ENCODE measurements at regions not wholly inside any gene's neighbourhood (a gene's known extent, or its start where the extent isn't known, plus 50 kb on each side); places are given as distances from the start of the nearest gene placed in this dataset.

- Histone ChIP-seq H3K36me3 (ENCODE audit: insufficient read depth, low read length) (no peaks in the 10 kb centered on the region), H3K4me1 (ENCODE audit: insufficient read depth, low read length) (no peaks in the 10 kb centered on the region), H3K9me3 (ENCODE audit: control insufficient read depth, insufficient read depth, low read length) (no peaks in the 10 kb centered on the region), H3K9ac (ENCODE audit: low read depth, low read length) (no peak overlapping the region)
These were observed 812.8 kb upstream of the API5 start for GRCh38 chr11:42498971-42499370.

GRCh38 chr11:42502151-42502550 is 809.6 kb upstream of the API5 start:
- Histone ChIP-seq H3K9me3 (ENCODE audit: control insufficient read depth, insufficient read depth, low read length) (no peaks in the 10 kb centered on the region; the same call in 1 of the 2 replicates), H3K9ac (ENCODE audit: low read depth, low read length) (no peak overlapping the region), H3K36me3 (ENCODE audit: insufficient read depth, low read length) (no peaks in the 10 kb centered on the region), H3K4me1 (ENCODE audit: insufficient read depth, low read length) (no peaks in the 10 kb centered on the region)

DNA sequence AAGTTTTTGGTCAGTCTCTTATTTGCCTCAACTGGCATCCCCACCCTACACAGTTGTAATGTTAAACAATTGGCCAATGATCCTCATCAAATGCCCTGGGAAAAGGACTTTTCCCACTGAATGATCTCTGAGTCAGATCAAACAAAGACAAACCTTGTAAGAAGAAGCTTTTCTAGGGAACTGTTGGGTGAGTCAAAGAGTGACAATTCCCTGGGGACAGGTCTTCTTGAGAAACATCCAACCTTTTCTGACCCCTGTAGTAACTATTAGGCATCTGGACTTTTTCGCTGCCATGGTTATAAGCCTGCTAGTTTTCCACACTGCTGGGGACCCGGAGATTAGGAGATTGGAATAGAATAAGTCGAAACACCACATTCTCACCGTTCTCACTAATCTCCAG is 789.8 kb upstream of the API5 start:
- Histone ChIP-seq H3K36me3 (ENCODE audit: insufficient read depth, low read length) (no peaks in the 10 kb centered on the region), H3K9me3 (ENCODE audit: control insufficient read depth, insufficient read depth, low read length) (no peaks in the 10 kb centered on the region), H3K4me1 (ENCODE audit: insufficient read depth, low read length) (peaks cover 2% of the 10 kb centered on the region; the same call in 1 of the 2 replicates), H3K9ac (ENCODE audit: low read depth, low read length) (no peak overlapping the region)

- Histone ChIP-seq H3K9ac (ENCODE audit: low read depth, low read length) (no peak overlapping the region; the same call in 1 of the 2 replicates), H3K36me3 (ENCODE audit: insufficient read depth, low read length) (no peaks in the 10 kb centered on the region), H3K9me3 (ENCODE audit: control insufficient read depth, insufficient read depth, low read length) (no peaks in the 10 kb centered on the region), H3K4me1 (ENCODE audit: insufficient read depth, low read length) (peaks cover 7% of the 10 kb centered on the region; the same call in 1 of the 2 replicates)
These were observed 787.1 kb upstream of the API5 start for GRCh38 chr11:42524534-42525227.

DNA sequence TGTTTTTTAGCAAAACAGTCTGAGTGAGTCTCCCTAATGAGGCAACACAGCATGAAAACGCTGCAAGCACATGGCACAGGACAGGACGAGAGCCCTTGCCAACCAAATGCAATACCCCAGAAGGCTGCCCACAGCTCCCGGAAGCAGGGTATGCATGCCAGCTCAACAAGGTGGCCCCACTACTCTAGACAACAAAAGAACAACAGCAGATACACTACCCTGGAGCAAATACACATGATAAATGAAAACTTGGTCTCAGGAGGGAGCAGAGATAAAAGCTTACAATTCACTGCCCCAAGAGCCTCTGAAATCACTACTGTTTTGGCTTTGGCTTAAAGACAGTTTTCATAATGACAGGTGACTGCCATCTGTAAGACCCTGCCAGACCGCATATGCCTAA is 785.4 kb upstream of the API5 start:
- Histone ChIP-seq H3K36me3 (ENCODE audit: insufficient read depth, low read length) (no peaks in the 10 kb centered on the region), H3K9me3 (ENCODE audit: control insufficient read depth, insufficient read depth, low read length) (no peaks in the 10 kb centered on the region), H3K4me1 (ENCODE audit: insufficient read depth, low read length) (peaks cover 7% of the 10 kb centered on the region; the same call in 1 of the 2 replicates), H3K9ac (ENCODE audit: low read depth, low read length) (no peak overlapping the region)

GRCh38 chr11:42528471-42528870 is 783.3 kb upstream of the API5 start:
- peaks cover 7% of the 10 kb centered on the region; the same call in 1 of the 2 replicates for H3K4me1 ChIP-seq (ENCODE audit: insufficient read depth, low read length)
- no peaks in the 10 kb centered on the region for H3K36me3 ChIP-seq (ENCODE audit: insufficient read depth, low read length)
- no peak overlapping the region for H3K9ac ChIP-seq (ENCODE audit: low read depth, low read length)
- H3K9me3 ChIP-seq (ENCODE audit: control insufficient read depth, insufficient read depth, low read length) = no peaks in the 10 kb centered on the region

DNA sequence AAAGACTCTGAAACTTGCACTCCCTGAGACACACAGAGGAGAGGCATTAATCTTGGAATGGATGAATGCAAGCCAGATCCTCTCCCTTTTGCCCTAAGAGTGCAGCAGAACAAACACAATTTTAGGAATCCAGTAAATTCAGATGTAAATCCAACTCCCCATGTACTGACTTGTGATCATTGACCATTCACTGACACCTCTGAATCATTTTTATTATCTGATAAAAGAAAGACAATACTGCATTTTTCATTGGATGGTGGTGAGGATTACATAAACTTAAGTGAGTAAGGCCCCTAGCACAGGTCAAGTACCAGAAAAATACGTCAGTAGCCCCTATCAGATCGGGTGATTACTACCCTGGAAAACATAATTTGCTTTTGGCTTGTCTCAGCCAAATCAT is 782.9 kb upstream of the API5 start:
- no peak overlapping the region for H3K9ac ChIP-seq (ENCODE audit: low read depth, low read length)
- H3K4me1 ChIP-seq (ENCODE audit: insufficient read depth, low read length) = peaks cover 7% of the 10 kb centered on the region; the same call in 1 of the 2 replicates
- no peaks in the 10 kb centered on the region for H3K9me3 ChIP-seq (ENCODE audit: control insufficient read depth, insufficient read depth, low read length)
- no peaks in the 10 kb centered on the region for H3K36me3 ChIP-seq (ENCODE audit: insufficient read depth, low read length)

DNA sequence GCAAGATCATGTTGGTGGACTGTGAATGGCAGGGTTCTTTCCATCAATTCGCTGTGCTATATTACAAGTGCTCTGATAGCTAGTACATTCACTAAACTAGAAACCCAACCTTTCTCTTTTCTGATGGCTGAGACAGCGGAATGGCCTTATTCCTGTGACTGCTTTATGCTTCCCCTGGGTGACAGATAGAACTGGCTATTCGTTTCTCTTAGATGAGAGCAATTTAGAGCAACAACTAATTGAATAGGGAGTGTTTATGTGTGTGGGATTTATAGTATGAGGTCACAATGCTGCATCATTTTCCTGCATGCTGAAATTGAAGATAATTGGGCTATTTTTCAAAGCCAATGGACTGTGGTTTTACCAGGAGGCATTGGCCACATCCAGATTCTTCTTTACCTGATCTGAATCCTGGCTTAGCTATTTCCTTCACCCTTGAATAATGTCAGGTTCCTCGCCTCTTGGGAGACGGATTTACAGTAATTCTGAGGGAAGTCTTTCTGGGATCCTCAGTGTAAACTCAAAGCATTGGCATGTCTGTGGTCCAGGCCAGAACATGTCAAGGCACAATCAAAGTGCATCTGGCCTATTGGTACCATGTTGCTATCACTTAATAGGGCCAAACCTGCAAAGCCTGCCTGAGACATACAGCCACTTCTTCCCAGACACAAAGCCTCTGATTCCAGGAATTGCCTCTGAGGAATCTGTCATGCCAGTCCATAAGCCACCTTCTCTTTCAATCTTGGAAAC is 775.0 kb upstream of the API5 start:
- Histone ChIP-seq H3K9me3 (ENCODE audit: control insufficient read depth, insufficient read depth, low read length) (no peaks in the 10 kb centered on the region), H3K36me3 (ENCODE audit: insufficient read depth, low read length) (no peaks in the 10 kb centered on the region), H3K9ac (ENCODE audit: low read depth, low read length) (no peak overlapping the region), H3K4me1 (ENCODE audit: insufficient read depth, low read length) (no peaks in the 10 kb centered on the region)

- H3K9ac ChIP-seq (ENCODE audit: low read depth, low read length) = no peak overlapping the region
- H3K4me1 ChIP-seq (ENCODE audit: insufficient read depth, low read length) = no peaks in the 10 kb centered on the region
- H3K9me3 ChIP-seq (ENCODE audit: control insufficient read depth, insufficient read depth, low read length) = no peaks in the 10 kb centered on the region
- no peaks in the 10 kb centered on the region for H3K36me3 ChIP-seq (ENCODE audit: insufficient read depth, low read length)
These were observed 769.5 kb upstream of the API5 start for GRCh38 chr11:42542336-42542735.

- Histone ChIP-seq H3K36me3 (ENCODE audit: insufficient read depth, low read length) (no peaks in the 10 kb centered on the region), H3K9ac (ENCODE audit: low read depth, low read length) (no peak overlapping the region), H3K4me1 (ENCODE audit: insufficient read depth, low read length) (no peaks in the 10 kb centered on the region), H3K9me3 (ENCODE audit: control insufficient read depth, insufficient read depth, low read length) (no peaks in the 10 kb centered on the region)
These were observed 767.9 kb upstream of the API5 start for GRCh38 chr11:42543844-42544419.

GRCh38 chr11:42544726-42545125 is 767.1 kb upstream of the API5 start:
- Histone ChIP-seq H3K9me3 (ENCODE audit: control insufficient read depth, insufficient read depth, low read length) (no peaks in the 10 kb centered on the region), H3K36me3 (ENCODE audit: insufficient read depth, low read length) (no peaks in the 10 kb centered on the region), H3K9ac (ENCODE audit: low read depth, low read length) (no peak overlapping the region), H3K4me1 (ENCODE audit: insufficient read depth, low read length) (no peaks in the 10 kb centered on the region)

GRCh38 chr11:42545954-42546353 is 765.8 kb upstream of the API5 start:
- Histone ChIP-seq H3K4me1 (ENCODE audit: insufficient read depth, low read length) (no peaks in the 10 kb centered on the region), H3K9me3 (ENCODE audit: control insufficient read depth, insufficient read depth, low read length) (no peaks in the 10 kb centered on the region), H3K9ac (ENCODE audit: low read depth, low read length) (no peak overlapping the region), H3K36me3 (ENCODE audit: insufficient read depth, low read length) (no peaks in the 10 kb centered on the region)

GRCh38 chr11:42552786-42553185 is 759.0 kb upstream of the API5 start:
- no peaks in the 10 kb centered on the region for H3K36me3 ChIP-seq (ENCODE audit: insufficient read depth, low read length)
- no peak overlapping the region for H3K9ac ChIP-seq (ENCODE audit: low read depth, low read length)
- H3K4me1 ChIP-seq (ENCODE audit: insufficient read depth, low read length) = no peaks in the 10 kb centered on the region
- H3K9me3 ChIP-seq (ENCODE audit: control insufficient read depth, insufficient read depth, low read length) = no peaks in the 10 kb centered on the region

DNA sequence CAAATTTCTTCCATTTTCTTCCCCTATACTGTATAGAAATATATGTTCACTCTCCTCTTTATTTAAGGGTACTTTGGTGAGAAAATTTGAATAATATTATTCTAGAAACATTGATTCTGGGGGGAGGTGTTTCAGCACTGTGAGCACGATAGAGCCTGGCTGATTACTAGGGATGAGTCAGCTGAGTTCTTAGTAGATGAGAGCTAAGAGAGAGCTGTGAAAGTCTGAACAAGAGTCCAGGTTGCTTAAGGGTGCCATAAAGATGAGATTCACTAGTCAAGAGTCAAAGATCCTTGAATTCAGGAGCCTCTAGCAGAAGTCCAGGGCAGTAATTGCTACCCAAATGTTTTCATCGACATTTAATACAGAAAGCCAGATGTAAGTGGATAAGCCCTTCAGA is 756.6 kb upstream of the API5 start:
- Histone ChIP-seq H3K9ac (ENCODE audit: low read depth, low read length) (no peak overlapping the region), H3K4me1 (ENCODE audit: insufficient read depth, low read length) (no peaks in the 10 kb centered on the region), H3K36me3 (ENCODE audit: insufficient read depth, low read length) (no peaks in the 10 kb centered on the region), H3K9me3 (ENCODE audit: control insufficient read depth, insufficient read depth, low read length) (no peaks in the 10 kb centered on the region)
